HG03064 (cell line): ENCODE measurements at regions not wholly inside any gene's neighbourhood (a gene's known extent, or its start where the extent isn't known, plus 50 kb on each side); places are given as distances from the start of the nearest gene placed in this dataset.
A peak's percentile ranks its signal among the peaks of the same experiment; 100 is the strongest.

Experiments
- ATAC-seq: cut with Tn5 transposase; IDR thresholded peaks from one replicate; pipeline ENCODE4 v1.9.1; 2021; ENCODE audit warnings: low read depth; ENCODE audit not compliant: unreplicated experiment

- ATAC-seq, result no peak
Observed at GRCh38 chr1:199138061-199138460, 499.2 kb downstream of the PTPRC start.

- no peak for ATAC-seq
Observed at GRCh38 chr1:199149591-199149990, 510.8 kb downstream of the PTPRC start.

GRCh38 chr1:199150756-199151155 is 511.9 kb downstream of the PTPRC start:
- ATAC-seq, result no peak

- peak; percentile 59 for ATAC-seq
Observed at GRCh38 chr1:199151634-199152425, 513.0 kb downstream of the PTPRC start.

GRCh38 chr1:199152676-199153075 is 513.8 kb downstream of the PTPRC start:
- no peak for ATAC-seq

GRCh38 chr1:199155166-199156019 is 516.6 kb downstream of the PTPRC start:
- no peak for ATAC-seq

- no peak for ATAC-seq
Observed at GRCh38 chr1:199157494-199157893, 518.7 kb downstream of the PTPRC start.

GRCh38 chr1:199160521-199161318 is 521.9 kb downstream of the PTPRC start:
- ATAC-seq, result no peak

- ATAC-seq, result no peak
Observed at GRCh38 chr1:199161319-199161680, 522.5 kb downstream of the PTPRC start.

- ATAC-seq, result no peak
Observed at GRCh38 chr1:199161766-199162303, 523.0 kb downstream of the PTPRC start.

- ATAC-seq, result no peak
Observed at GRCh38 chr1:199163267-199163666, 524.4 kb downstream of the PTPRC start.

- no peak for ATAC-seq
Observed at GRCh38 chr1:199163670-199164069, 524.8 kb downstream of the PTPRC start.

GRCh38 chr1:199167460-199167859 is 528.6 kb downstream of the PTPRC start:
- no peak for ATAC-seq

- ATAC-seq, result no peak
Observed at GRCh38 chr1:199168888-199169585, 530.2 kb downstream of the PTPRC start.

- ATAC-seq, result no peak
Observed at GRCh38 chr1:199170711-199171110, 531.9 kb downstream of the PTPRC start.

GRCh38 chr1:199172171-199173124 is 533.6 kb downstream of the PTPRC start:
- peak; percentile 5 for ATAC-seq

- ATAC-seq, result peak; percentile 97
Observed at GRCh38 chr1:199173356-199173755, 534.5 kb downstream of the PTPRC start.

GRCh38 chr1:199174336-199174735 is 535.5 kb downstream of the PTPRC start:
- ATAC-seq, result no peak

- ATAC-seq, result no peak
Observed at GRCh38 chr1:199176713-199177112, 537.9 kb downstream of the PTPRC start.
